ENCODE measurements at regions not wholly inside any gene's neighbourhood (a gene's known extent, or its start where the extent isn't known, plus 50 kb on each side); places are given as distances from the start of the nearest gene placed in this dataset.

DNA sequence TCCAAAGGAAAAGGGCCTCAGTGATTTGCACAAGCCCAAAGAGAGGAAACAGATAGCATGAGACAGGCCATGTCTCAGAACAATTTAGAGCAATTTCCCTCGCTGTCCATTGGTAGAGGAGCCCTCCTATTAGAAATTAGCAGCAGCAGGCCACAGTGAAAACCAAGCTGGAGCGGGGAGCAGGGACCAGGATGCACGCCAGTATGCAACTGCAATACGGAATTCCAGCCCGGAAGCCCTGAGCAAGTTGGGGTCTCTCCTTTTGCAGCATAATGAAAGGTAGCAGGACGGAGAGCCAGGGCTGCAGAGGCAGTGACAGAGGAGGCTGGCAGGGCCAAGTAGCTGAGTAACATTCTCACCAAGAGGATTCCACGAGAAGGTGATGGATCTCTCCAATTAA is 84.9 kb upstream of the CLMN start:
- H3K9me3 ChIP-seq (replicated peaks; ENCODE audit: control insufficient read depth, insufficient read depth, low read length) = no peaks in the 10 kb centered on the region
- H3K4me2 ChIP-seq (ENCODE audit: control insufficient read depth, insufficient read depth) = no peak overlapping the region
- ChIA-PET SMC1A (ENCODE audit: uncharacterized antibody, unreplicated experiment) (no interaction called here), CTCF (no interaction called here), POLR2A (no interaction called here), RAD21 (ENCODE audit: unreplicated experiment) (no interaction called here)
- no peaks in the 10 kb centered on the region for H3K79me2 ChIP-seq (ENCODE audit: control insufficient read depth, insufficient read depth, low read length)
- ATAC-seq (no peak), FAIRE-seq (no peak), DNase-seq (ENCODE audit: low read depth, low spot score) (no peak)
- no peak overlapping the region for H3K9ac ChIP-seq (ENCODE audit: control insufficient read depth, insufficient read depth, low read length)
- no peak overlapping the region for H3K4me3 ChIP-seq
- in situ Hi-C loops (cut with MboI) (no loop called here), intact Hi-C loops (cut with micrococcal nuclease; ENCODE audit: unreplicated experiment) (no loop called here)
- no peaks in the 10 kb centered on the region for H3K36me3 ChIP-seq (ENCODE audit: control insufficient read depth in 2 of 2, insufficient read depth in 2 of 2, low read length in 1 of 2)
- no TSS peak for BruUV-seq (replicated peaks)
- no peaks in the 10 kb centered on the region for H3K4me1 ChIP-seq (ENCODE audit: control insufficient read depth, insufficient read depth, low read length)
- TF ChIP-seq USF1 (IDR thresholded peaks at IDR 0.05; ENCODE audit: borderline replicate concordance, extremely low read length, insufficient read depth, low read depth, low read length) = no peak
- no peak for TF ChIP-seq HDGF (IDR thresholded peaks at IDR 0.05)
- no peak for TF ChIP-seq NFYA (IDR thresholded peaks at IDR 0.05; ENCODE audit: borderline replicate concordance, low read depth, low read length)
- no peak for TF ChIP-seq RELA (IDR thresholded peaks at IDR 0.05; ENCODE audit: borderline replicate concordance, partially characterized antibody)
- no peak for TF ChIP-seq YY1 (IDR thresholded peaks at IDR 0.05; ENCODE audit: low read depth, low read length)
- no peak for TF ChIP-seq ETV6 (conservative IDR thresholded peaks at IDR 0.05 in 1 of 2, IDR thresholded peaks at IDR 0.05 in 1 of 2; ENCODE audit: borderline replicate concordance in 1 of 2, low read depth in 1 of 2)
- TF ChIP-seq, protein P1, sequence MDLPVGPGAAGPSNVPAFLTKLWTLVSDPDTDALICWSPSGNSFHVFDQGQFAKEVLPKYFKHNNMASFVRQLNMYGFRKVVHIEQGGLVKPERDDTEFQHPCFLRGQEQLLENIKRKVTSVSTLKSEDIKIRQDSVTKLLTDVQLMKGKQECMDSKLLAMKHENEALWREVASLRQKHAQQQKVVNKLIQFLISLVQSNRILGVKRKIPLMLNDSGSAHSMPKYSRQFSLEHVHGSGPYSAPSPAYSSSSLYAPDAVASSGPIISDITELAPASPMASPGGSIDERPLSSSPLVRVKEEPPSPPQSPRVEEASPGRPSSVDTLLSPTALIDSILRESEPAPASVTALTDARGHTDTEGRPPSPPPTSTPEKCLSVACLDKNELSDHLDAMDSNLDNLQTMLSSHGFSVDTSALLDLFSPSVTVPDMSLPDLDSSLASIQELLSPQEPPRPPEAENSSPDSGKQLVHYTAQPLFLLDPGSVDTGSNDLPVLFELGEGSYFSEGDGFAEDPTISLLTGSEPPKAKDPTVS (IDR thresholded peaks at IDR 0.05; ENCODE audit: low read depth, low read length) = no peak
- no peak for TF ChIP-seq MXI1 (IDR thresholded peaks at IDR 0.05; ENCODE audit: low read depth, low read length)
- TF ChIP-seq SMAD5 (IDR thresholded peaks at IDR 0.05; ENCODE audit: low read depth) = no peak
- TF ChIP-seq POLR2AphosphoS5 (IDR thresholded peaks at IDR 0.05; ENCODE audit: low read length) = no peak
- TF ChIP-seq ZNF207 (IDR thresholded peaks at IDR 0.05; ENCODE audit: borderline replicate concordance) = no peak
- TF ChIP-seq BCL11A (IDR thresholded peaks at IDR 0.05; ENCODE audit: low read depth, low read length) = no peak
- no peak for TF ChIP-seq ZSCAN29 (IDR thresholded peaks at IDR 0.05)
- no peak for TF ChIP-seq MYB (IDR thresholded peaks at IDR 0.05; ENCODE audit: borderline replicate concordance, low read depth, low read length)
- no peak for TF ChIP-seq SUPT20H (IDR thresholded peaks at IDR 0.05; ENCODE audit: borderline replicate concordance, control insufficient read depth, low read depth, low read length)
- TF ChIP-seq MYC (IDR thresholded peaks at IDR 0.05; ENCODE audit: insufficient read depth, insufficient read length, insufficient replicate concordance, low read length, severe bottlenecking) = no peak
- no peak for TF ChIP-seq FOS (IDR thresholded peaks at IDR 0.05; ENCODE audit: borderline replicate concordance, extremely low read depth, insufficient read length)
- no peak for TF ChIP-seq RB1 (IDR thresholded peaks at IDR 0.05; ENCODE audit: borderline replicate concordance)
- no peaks in the 10 kb centered on the region for H3K27me3 ChIP-seq (replicated peaks in 1 of 2; ENCODE audit: control insufficient read depth in 2 of 2, insufficient read depth in 2 of 2, low read length in 1 of 2)
- no peaks in the 10 kb centered on the region for H4K20me1 ChIP-seq (ENCODE audit: control insufficient read depth, insufficient read depth)
- no peak overlapping the region for H2AFZ ChIP-seq (ENCODE audit: control insufficient read depth, low read depth, low read length)
- WGBS (ENCODE audit: insufficient coverage, insufficient replicate concordance, low lambda C conversion rate, missing lambda C conversion rate) = 92% methylated on average over 7 of the region's 7 CpGs
- no peak overlapping the region for H3K27ac ChIP-seq (ENCODE audit: control insufficient read depth, insufficient read depth)

Measured in GM12878 (cell line).